H9 (cell line): ENCODE measurements at regions not wholly inside any gene's neighbourhood (a gene's known extent, or its start where the extent isn't known, plus 50 kb on each side); places are given as distances from the start of the nearest gene placed in this dataset.

ENCODE experiments used
- DNase-seq: peaks from one replicate; pipeline ENCODE4 v3.0.0-alpha.2; 2017
- H2AFZ ChIP-seq: one replicate; pipeline ENCODE4 v1.6.1; 2013; ENCODE audit warnings: mild to moderate bottlenecking, low read length, control low read depth, moderate library complexity
- H2AK5ac ChIP-seq: 2 replicates; pipeline ENCODE4 v1.6.1; 2013; ENCODE audit warnings: low read length, control low read depth, mixed read lengths; ENCODE audit not compliant: insufficient read length
- H2BK120ac ChIP-seq: one replicate; pipeline ENCODE4 v1.6.1; 2013; ENCODE audit warnings: low read depth, mild to moderate bottlenecking, low read length, control low read depth, inconsistent platforms; ENCODE audit not compliant: poor library complexity, severe bottlenecking
- H2BK12ac ChIP-seq: 2 replicates; pipeline ENCODE4 v1.6.1; 2013; ENCODE audit warnings: low read length, control low read depth, mixed read lengths, low read depth; ENCODE audit not compliant: insufficient read length
- H2BK15ac ChIP-seq: 2 replicates; pipeline ENCODE4 v1.6.1; 2013; ENCODE audit warnings: low read depth, low read length, control low read depth
- H2BK20ac ChIP-seq: one replicate; pipeline ENCODE4 v1.6.1; 2013; ENCODE audit warnings: low read depth, mild to moderate bottlenecking, low read length, control low read depth, inconsistent platforms; ENCODE audit not compliant: poor library complexity, severe bottlenecking
- H2BK5ac ChIP-seq: 2 replicates; pipeline ENCODE4 v1.6.1; 2013; ENCODE audit warnings: low read length, control low read depth, mixed read lengths; ENCODE audit not compliant: insufficient read length
- H3K14ac ChIP-seq: 2 replicates; pipeline ENCODE4 v1.6.1; 2013; ENCODE audit warnings: low read length, control low read depth; ENCODE audit not compliant: insufficient read depth
- H3K18ac ChIP-seq: 2 replicates; pipeline ENCODE4 v1.6.1; 2013; ENCODE audit warnings: low read depth, mild to moderate bottlenecking, mixed read lengths, low read length, control low read depth; ENCODE audit not compliant: insufficient read length
- H3K23ac ChIP-seq: 2 replicates; pipeline ENCODE4 v1.6.1; 2013; ENCODE audit warnings: low read length, control low read depth, mixed read lengths, low read depth; ENCODE audit not compliant: insufficient read length
- H3K23me2 ChIP-seq: 2 replicates; pipeline ENCODE4 v1.6.1; 2013; ENCODE audit warnings: low read depth, mild to moderate bottlenecking, mixed read lengths, low read length, control low read depth; ENCODE audit not compliant: insufficient read length, poor library complexity, severe bottlenecking
- H3K27ac ChIP-seq: 2 replicates; pipeline ENCODE4 v1.5.1; 2013; ENCODE audit warnings: low read length, control low read depth, mixed read lengths, low read depth; ENCODE audit not compliant: insufficient read length
- H3K27me3 ChIP-seq: 2 replicates; pipeline ENCODE4 v1.6.1; 2013; ENCODE audit warnings: low read length, control low read depth, inconsistent platforms; ENCODE audit not compliant: insufficient read depth
- H3K4ac ChIP-seq: 2 replicates; pipeline ENCODE4 v1.6.1; 2013; ENCODE audit warnings: low read depth, mild to moderate bottlenecking, control low read depth, inconsistent platforms, low read length, moderate library complexity
- H3K4me1 ChIP-seq: 2 replicates; pipeline ENCODE4 v1.6.1; 2013; ENCODE audit warnings: low read length, control low read depth, inconsistent platforms; ENCODE audit not compliant: insufficient read depth
- H3K4me2 ChIP-seq: 2 replicates; pipeline ENCODE4 v1.6.1; 2013; ENCODE audit warnings: low read length, control low read depth, mixed read lengths; ENCODE audit not compliant: insufficient read length, insufficient read depth
- H3K56ac ChIP-seq: 2 replicates; pipeline ENCODE4 v1.6.1; 2013; ENCODE audit warnings: low read depth, mild to moderate bottlenecking, mixed read lengths, low read length, control low read depth; ENCODE audit not compliant: insufficient read length
- H3K79me1 ChIP-seq: 2 replicates; pipeline ENCODE4 v1.6.1; 2013; ENCODE audit warnings: low read depth, mild to moderate bottlenecking, moderate library complexity, low read length, control low read depth, inconsistent platforms; ENCODE audit not compliant: insufficient read depth, poor library complexity, severe bottlenecking
- H3K79me2 ChIP-seq: 2 replicates; pipeline ENCODE4 v1.6.1; 2013; ENCODE audit warnings: low read length, control low read depth, inconsistent platforms; ENCODE audit not compliant: insufficient read depth
- H3K9ac ChIP-seq: 2 replicates; pipeline ENCODE4 v1.6.1; 2013; ENCODE audit warnings: low read length, control low read depth, mixed read lengths; ENCODE audit not compliant: insufficient read length; ENCODE audit errors: extremely low read depth
- H3K9me3 ChIP-seq: one replicate; pipeline ENCODE4 v1.6.1; 2013; ENCODE audit warnings: low read depth, low read length, inconsistent platforms; ENCODE audit not compliant: control insufficient read depth
- H3T11ph ChIP-seq: one replicate; pipeline ENCODE4 v1.6.1; 2013; ENCODE audit warnings: mild to moderate bottlenecking, low read length, control low read depth, inconsistent platforms
- H4K20me1 ChIP-seq: one replicate; pipeline ENCODE4 v1.6.1; 2013; ENCODE audit not compliant: control insufficient read depth, insufficient read length, insufficient read depth
- H4K5ac ChIP-seq: 2 replicates; pipeline ENCODE4 v1.6.1; 2013; ENCODE audit warnings: low read depth, mild to moderate bottlenecking, mixed read lengths, low read length, control low read depth; ENCODE audit not compliant: insufficient read length
- H4K8ac ChIP-seq: replicated peaks from 2 replicates; pipeline ENCODE4 v1.6.1; 2013; ENCODE audit warnings: low read length, control low read depth, mixed read lengths, low read depth; ENCODE audit not compliant: insufficient read length
- H4K91ac ChIP-seq: 2 replicates; pipeline ENCODE4 v1.6.1; 2013; ENCODE audit warnings: low read depth, mild to moderate bottlenecking, moderate library complexity, mixed read lengths, low read length, control low read depth; ENCODE audit not compliant: insufficient read length
- H3K27ac Mint-ChIP-seq, 3 experiments: 2 replicates in 2 of 3; 3 replicates in 1 of 3; pipeline ENCODE4 v1.8.0; 2020 to 2021; ENCODE audit warnings: mixed read lengths in 3 of 3, mild to moderate bottlenecking in 1 of 3, moderate library complexity in 1 of 3
- H3K27me3 Mint-ChIP-seq: 2 replicates; pipeline ENCODE4 v1.8.0; 2021; ENCODE audit warnings: low read depth, mild to moderate bottlenecking, moderate library complexity, mixed read lengths
- H3K36me3 Mint-ChIP-seq, 3 experiments: 2 replicates in 2 of 3; 3 replicates in 1 of 3; pipeline ENCODE4 v1.8.0; 2020 to 2021; ENCODE audit warnings: low read depth in 3 of 3, mixed read lengths in 3 of 3; ENCODE audit not compliant: insufficient read depth in 1 of 3
- H3K4me1 Mint-ChIP-seq, 2 experiments: 2 replicates each; pipeline ENCODE4 v1.8.0; 2020; ENCODE audit warnings: mixed read lengths in 2 of 2
- H3K4me3 Mint-ChIP-seq, 2 experiments: 2 replicates in 1 of 2; 3 replicates in 1 of 2; pipeline ENCODE4 v1.8.0; 2020 to 2021; ENCODE audit warnings: mild to moderate bottlenecking in 2 of 2, mixed read lengths in 2 of 2, moderate library complexity in 1 of 2
- H3K9me3 Mint-ChIP-seq, 2 experiments: 2 replicates in 1 of 2; 3 replicates in 1 of 2; pipeline ENCODE4 v1.8.0; 2020; ENCODE audit warnings: mild to moderate bottlenecking in 2 of 2, mixed read lengths in 2 of 2, moderate library complexity in 1 of 2
- CTCF ChIP-seq: fragments of 200-600 bp; sonication (generic); conservative IDR thresholded peaks from 3 replicates; pipeline ENCODE4 v1.8.0; 2021; ENCODE audit warnings: antibody characterized with exemption, mild to moderate bottlenecking
- WGBS: extraction: QIAGEN DNeasy Blood & Tissue Kit; methylation state at CpG from one replicate; pipeline ENCODE4 v1.1.7; 2013; ENCODE audit warnings: missing lambda C conversion rate, low lambda C conversion rate, mixed read lengths; ENCODE audit not compliant: insufficient read length; ENCODE audit errors: extremely low coverage; 5-methylcytosine and 5-hydroxymethylcytosine counted together

- WGBS: no CpG with 5 or more reads among the region's 1 CpG
Measured at GRCh38 chr3:140829796-140830195, 111.8 kb upstream of the SLC25A36 start.

More at GRCh38 chr3:140829796-140830195, 111.8 kb upstream of the SLC25A36 start:
- Histone ChIP-seq H3K23me2 (no peaks in the 10 kb centered on the region), H3K9me3 (no peaks in the 10 kb centered on the region), H2BK120ac (no peak overlapping the region), H3T11ph (no peak overlapping the region), H3K9ac (no peak overlapping the region), H3K14ac (no peak overlapping the region), H2AK5ac (no peak overlapping the region), H2BK5ac (no peak overlapping the region), H3K27me3 (no peaks in the 10 kb centered on the region), H3K4ac (no peak overlapping the region), H3K27ac (no peak overlapping the region), H3K56ac (no peak overlapping the region), H3K23ac (no peak overlapping the region), H2BK12ac (no peak overlapping the region), H3K79me1 (no peaks in the 10 kb centered on the region), H4K20me1 (no peaks in the 10 kb centered on the region), H2BK20ac (no peak overlapping the region), H3K4me1 (no peaks in the 10 kb centered on the region), H3K4me2 (no peak overlapping the region), H4K91ac (no peak overlapping the region), H4K5ac (no peak overlapping the region), H4K8ac (no peak overlapping the region), H2AFZ (no peak overlapping the region), H2BK15ac (no peak overlapping the region), H3K79me2 (no peaks in the 10 kb centered on the region), H3K18ac (no peak overlapping the region)
- H3K4me3 Mint-ChIP-seq: no peak overlapping the region
- peaks cover 3 to 8% of the 10 kb centered on the region in 2 experiments; a peak in 2 of 4 replicates for H3K4me1 Mint-ChIP-seq
- H3K9me3 Mint-ChIP-seq: no peaks in the 10 kb centered on the region
- no peak overlapping the region for H3K27ac Mint-ChIP-seq
- H3K36me3 Mint-ChIP-seq: no peaks in the 10 kb centered on the region
- H3K27me3 Mint-ChIP-seq: no peaks in the 10 kb centered on the region
- no peak for DNase-seq
- no peak for TF ChIP-seq CTCF
